ENCODE measurements at regions not wholly inside any gene's neighbourhood (a gene's known extent, or its start where the extent isn't known, plus 50 kb on each side); places are given as distances from the start of the nearest gene placed in this dataset.

GRCh38 chr6:6712449-6713403, 124.2 kb downstream of the LY86 start (continued):
- TF ChIP-seq ZNF609 (CRISPR knock-in tag; IDR thresholded peaks at IDR 0.05; ENCODE audit: borderline replicate concordance) (no peak), PTTG1 (tag; IDR thresholded peaks at IDR 0.05; ENCODE audit: low read depth) (no peak), MTF1 (CRISPR knock-in tag; IDR thresholded peaks at IDR 0.05; ENCODE audit: borderline replicate concordance) (no peak), MBD2 (IDR thresholded peaks at IDR 0.05; ENCODE audit: borderline replicate concordance, low read depth) (no peak), ESRRB (CRISPR knock-in tag; IDR thresholded peaks at IDR 0.05; ENCODE audit: borderline replicate concordance) (no peak), DPF2 (IDR thresholded peaks at IDR 0.05) (peak; percentile 84), ZBED1 (IDR thresholded peaks at IDR 0.05) (no peak), THAP7 (CRISPR knock-in tag; IDR thresholded peaks at IDR 0.05) (no peak), POLR3A (IDR thresholded peaks at IDR 0.05; ENCODE audit: borderline replicate concordance, extremely low read depth, insufficient read depth, insufficient read length) (no peak), FOXP1 (CRISPR knock-in tag; IDR thresholded peaks at IDR 0.05) (peak; percentile 48; the same call in 1 of the 2 replicates), SOX6 (IDR thresholded peaks at IDR 0.05) (peak; percentile 72), HINFP (tag; conservative IDR thresholded peaks at IDR 0.05; ENCODE audit: low read depth) (no peak), USF2 (CRISPR knock-in tag; IDR thresholded peaks at IDR 0.05) (no peak)

Data from K562 (cell line).